OCI-LY7 (cell line): ENCODE measurements at regions not wholly inside any gene's neighbourhood (a gene's known extent, or its start where the extent isn't known, plus 50 kb on each side); places are given as distances from the start of the nearest gene placed in this dataset.
"Not testable (repeated sequence)": the region's sequence is repeated elsewhere in the genome, so short reads cannot be mapped to it uniquely, and the experiment has no call there.

ENCODE experiments used
- BruUV-seq: library from RNA; stranded (reverse); fragments of 400-500 nt; replicated peaks from 2 replicates; lab custom pipeline; 2021; lab: Mats Ljungman, UMichigan
- CTCF ChIA-PET: fragments of 300-600 bp; sonication (Branson Sonifier 250); formaldehyde crosslinking; loops from one replicate; lab custom pipeline; 2022; ENCODE audit warnings: antibody characterized with exemption; ENCODE audit not compliant: unreplicated experiment; lab: Charles Lee
- POLR2A ChIA-PET: fragments of 300-600 bp; sonication (Branson Sonifier 250); formaldehyde crosslinking; loops from one replicate; lab custom pipeline; 2022; ENCODE audit warnings: antibody characterized with exemption; lab: Charles Lee
- DNase-seq: peaks from one replicate; pipeline ENCODE4 v3.0.0-alpha.2; 2015; ENCODE audit warnings: low spot score
- H2AFZ ChIP-seq: fragments of 200-600 bp; sonication (generic), shearing (Covaris generic); 2 replicates; pipeline ENCODE4 v1.6.1; 2014; ENCODE audit warnings: mild to moderate bottlenecking, antibody characterized with exemption, low read length, moderate library complexity
- H3K27ac ChIP-seq: fragments of 200-600 bp; sonication (generic); 2 replicates; pipeline ENCODE4 v1.5.1; 2014; ENCODE audit warnings: mixed run types, low read depth, mild to moderate bottlenecking, moderate library complexity, low read length, inconsistent platforms; ENCODE audit not compliant: poor library complexity, severe bottlenecking
- H3K36me3 ChIP-seq: fragments of 200-600 bp; sonication (generic); 2 replicates; pipeline ENCODE4 v1.6.1; 2014; ENCODE audit warnings: mild to moderate bottlenecking, antibody characterized with exemption, low read length, moderate library complexity, mixed read lengths; ENCODE audit not compliant: insufficient read depth
- H3K4me1 ChIP-seq: fragments of 200-600 bp; sonication (generic); 2 replicates; pipeline ENCODE4 v1.5.1; 2014; ENCODE audit warnings: mild to moderate bottlenecking, low read length; ENCODE audit not compliant: insufficient read depth, poor library complexity, severe bottlenecking
- H3K4me2 ChIP-seq: fragments of 200-600 bp; sonication (generic); 2 replicates; pipeline ENCODE4 v1.6.1; 2014; ENCODE audit warnings: mild to moderate bottlenecking, low read length
- H3K4me3 ChIP-seq: fragments of 200-600 bp; sonication (generic); 2 replicates; pipeline ENCODE4 v1.5.1; 2014; ENCODE audit warnings: mild to moderate bottlenecking, low read depth, low read length; ENCODE audit not compliant: poor library complexity, severe bottlenecking
- H3K79me2 ChIP-seq: fragments of 200-600 bp; sonication (generic); 2 replicates; pipeline ENCODE4 v1.6.1; 2016; ENCODE audit warnings: low read depth, mild to moderate bottlenecking, low read length, moderate library complexity, mixed read lengths; ENCODE audit not compliant: insufficient read depth
- H3K9me2 ChIP-seq: fragments of 200-600 bp; sonication (generic); 2 replicates; pipeline ENCODE4 v1.6.1; 2016; ENCODE audit warnings: mild to moderate bottlenecking, low read length, mixed read lengths; ENCODE audit not compliant: insufficient read depth
- H3K9me3 ChIP-seq: fragments of 200-600 bp; sonication (generic); 2 replicates; pipeline ENCODE4 v1.6.1; 2014; ENCODE audit warnings: mild to moderate bottlenecking, mixed run types, low read length, mixed read lengths
- H4K20me1 ChIP-seq: fragments of 200-600 bp; sonication (generic); 2 replicates; pipeline ENCODE4 v1.6.1; 2014; ENCODE audit warnings: mild to moderate bottlenecking, antibody characterized with exemption, low read length, moderate library complexity, mixed read lengths; ENCODE audit not compliant: insufficient read depth
- EZH2phosphoT487 ChIP-seq: fragments of 200-600 bp; sonication (generic); IDR thresholded peaks from 2 replicates; pipeline ENCODE4 v1.6.1; 2018; ENCODE audit warnings: low read depth, borderline replicate concordance, mild to moderate bottlenecking, mixed run types, antibody characterized with exemption, low read length, moderate library complexity, mixed read lengths
- intact Hi-C: fragments of 100-400 bp; cut with micrococcal nuclease; formaldehyde crosslinking; loops from one replicate; pipeline ENCODE4 v1.10.0; 2022; ENCODE audit not compliant: unreplicated experiment
- TF ChIP-seq, protein P1 (sequence below): fragments of 200-600 bp; sonication (generic); conservative IDR thresholded peaks from 2 replicates; pipeline ENCODE4 v1.5.1; 2014; ENCODE audit warnings: mild to moderate bottlenecking, antibody characterized with exemption, low read length, moderate library complexity, mixed read lengths

DNA sequence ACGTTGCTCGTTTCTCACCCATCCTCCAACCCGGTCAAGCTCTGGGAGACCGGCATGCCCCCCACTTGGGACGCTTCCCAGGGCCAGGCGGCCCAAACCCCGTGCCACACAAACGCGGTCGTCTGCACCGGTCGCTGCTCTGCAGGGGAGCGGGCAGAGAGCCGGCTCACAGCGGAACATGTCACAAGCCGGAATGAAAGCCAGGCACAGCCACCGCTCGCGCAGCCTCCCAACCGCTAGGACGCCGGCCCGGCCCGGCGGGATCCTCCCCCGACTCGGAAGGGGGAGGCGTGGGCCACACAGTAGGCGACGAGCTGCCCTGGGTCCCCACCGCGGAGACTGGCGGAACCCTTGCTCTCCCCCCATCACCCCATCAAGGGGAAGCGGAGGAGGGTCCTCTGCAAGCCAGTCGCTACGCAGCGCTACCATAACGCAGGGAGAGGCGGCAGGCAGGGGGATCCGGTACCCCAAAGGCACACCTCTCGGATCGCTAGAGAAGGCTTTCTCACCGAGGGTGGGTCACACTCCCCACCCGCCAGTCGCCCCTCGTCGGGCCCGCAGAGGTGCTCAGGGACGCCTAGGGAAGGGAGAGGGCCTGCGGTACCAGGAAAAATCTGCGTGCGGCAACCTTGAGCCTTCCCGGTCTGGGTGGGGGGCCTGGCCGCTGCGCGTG lies 768.4 kb upstream of the DEFB115 start:
- ChIA-PET POLR2A (no interaction called here), CTCF (no interaction called here)
- H4K20me1 ChIP-seq, result no peaks in the 10 kb centered on the region
- H3K36me3 ChIP-seq, result no peaks in the 10 kb centered on the region
- BruUV-seq, result no TSS peak
- H2AFZ ChIP-seq, result no peak overlapping the region
- no peak for DNase-seq
- H3K4me2 ChIP-seq, result no peak overlapping the region
- no peak for TF ChIP-seq EZH2phosphoT487
- H3K4me1 ChIP-seq, result no peaks in the 10 kb centered on the region
- H3K9me2 ChIP-seq, result no peaks in the 10 kb centered on the region
- no peak overlapping the region for H3K27ac ChIP-seq
- H3K4me3 ChIP-seq, result no peak overlapping the region
- no peaks in the 10 kb centered on the region for H3K9me3 ChIP-seq
- no peaks in the 10 kb centered on the region for H3K79me2 ChIP-seq
- intact Hi-C loops, result no loop called here

DNA sequence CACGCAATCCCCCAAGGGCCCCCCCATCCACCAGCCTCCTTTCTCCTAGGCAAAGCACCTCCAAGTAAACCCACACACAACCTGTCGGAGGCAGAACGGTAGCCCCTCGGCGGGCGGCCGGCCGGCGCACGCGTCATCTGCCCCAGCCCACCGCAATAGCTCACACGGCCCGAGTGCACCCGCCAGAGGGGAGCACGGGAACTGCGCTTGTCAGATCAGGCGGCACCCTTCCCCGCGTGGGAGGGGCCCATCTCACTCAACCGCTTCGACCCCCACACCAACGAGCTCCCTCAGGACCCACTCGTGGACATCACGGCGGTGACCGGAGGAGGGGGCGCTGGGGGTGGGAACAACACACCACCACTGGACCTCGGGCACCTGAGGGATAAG lies 767.9 kb upstream of the DEFB115 start:
- intact Hi-C loops, result no loop called here
- Histone ChIP-seq H2AFZ (no peak overlapping the region), H3K4me1 (no peaks in the 10 kb centered on the region), H3K4me2 (no peak overlapping the region), H4K20me1 (no peaks in the 10 kb centered on the region), H3K27ac (no peak overlapping the region), H3K4me3 (no peak overlapping the region), H3K36me3 (no peaks in the 10 kb centered on the region), H3K9me2 (no peaks in the 10 kb centered on the region), H3K9me3 (no peaks in the 10 kb centered on the region), H3K79me2 (no peaks in the 10 kb centered on the region)
- TF ChIP-seq, protein P1, sequence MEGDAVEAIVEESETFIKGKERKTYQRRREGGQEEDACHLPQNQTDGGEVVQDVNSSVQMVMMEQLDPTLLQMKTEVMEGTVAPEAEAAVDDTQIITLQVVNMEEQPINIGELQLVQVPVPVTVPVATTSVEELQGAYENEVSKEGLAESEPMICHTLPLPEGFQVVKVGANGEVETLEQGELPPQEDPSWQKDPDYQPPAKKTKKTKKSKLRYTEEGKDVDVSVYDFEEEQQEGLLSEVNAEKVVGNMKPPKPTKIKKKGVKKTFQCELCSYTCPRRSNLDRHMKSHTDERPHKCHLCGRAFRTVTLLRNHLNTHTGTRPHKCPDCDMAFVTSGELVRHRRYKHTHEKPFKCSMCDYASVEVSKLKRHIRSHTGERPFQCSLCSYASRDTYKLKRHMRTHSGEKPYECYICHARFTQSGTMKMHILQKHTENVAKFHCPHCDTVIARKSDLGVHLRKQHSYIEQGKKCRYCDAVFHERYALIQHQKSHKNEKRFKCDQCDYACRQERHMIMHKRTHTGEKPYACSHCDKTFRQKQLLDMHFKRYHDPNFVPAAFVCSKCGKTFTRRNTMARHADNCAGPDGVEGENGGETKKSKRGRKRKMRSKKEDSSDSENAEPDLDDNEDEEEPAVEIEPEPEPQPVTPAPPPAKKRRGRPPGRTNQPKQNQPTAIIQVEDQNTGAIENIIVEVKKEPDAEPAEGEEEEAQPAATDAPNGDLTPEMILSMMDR, result no peak
- TF ChIP-seq EZH2phosphoT487, result no peak
- CTCF ChIA-PET, result no interaction called here
- POLR2A ChIA-PET, result no interaction called here
- BruUV-seq, result no TSS peak
- DNase-seq, result no peak

DNA sequence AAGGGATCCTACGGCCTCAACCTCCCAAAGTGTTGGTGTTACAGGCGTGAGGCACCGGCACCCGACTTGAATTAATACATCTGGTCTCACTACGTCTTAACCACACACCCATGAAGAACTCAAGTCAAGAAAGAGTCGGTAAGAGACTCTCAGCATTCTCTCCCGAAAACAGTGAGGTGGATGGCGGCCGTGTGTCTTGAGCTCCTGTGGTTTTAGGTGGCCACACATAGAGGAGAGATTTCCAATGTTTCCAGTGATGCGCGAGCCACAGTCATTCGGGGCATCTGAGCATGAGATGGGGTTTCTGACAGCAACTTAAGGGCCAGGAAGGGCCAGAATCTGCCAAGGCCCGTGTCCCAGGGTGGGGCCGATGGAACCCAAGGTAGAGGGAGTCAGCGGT lies 766.4 kb upstream of the DEFB115 start:
- no peak overlapping the region for H3K27ac ChIP-seq
- no peak overlapping the region for H3K4me3 ChIP-seq
- no peak for DNase-seq
- H3K36me3 ChIP-seq, result no peaks in the 10 kb centered on the region
- no peaks in the 10 kb centered on the region for H3K9me2 ChIP-seq
- H2AFZ ChIP-seq, result no peak overlapping the region
- POLR2A ChIA-PET, result no interaction called here
- no peak overlapping the region for H3K4me2 ChIP-seq
- H3K4me1 ChIP-seq, result no peaks in the 10 kb centered on the region
- CTCF ChIA-PET, result interaction anchor here (0.7 kb wide), 1 partner anchor 372 kb away, joined by 3 read pairs; no protein-coding TSS in a partner anchor
- no peaks in the 10 kb centered on the region for H3K79me2 ChIP-seq
- intact Hi-C loops, result no loop called here
- BruUV-seq, result no TSS peak
- H4K20me1 ChIP-seq, result no peaks in the 10 kb centered on the region
- TF ChIP-seq EZH2phosphoT487, result no peak
- TF ChIP-seq, protein P1, result no peak
- H3K9me3 ChIP-seq, result no peaks in the 10 kb centered on the region

DNA sequence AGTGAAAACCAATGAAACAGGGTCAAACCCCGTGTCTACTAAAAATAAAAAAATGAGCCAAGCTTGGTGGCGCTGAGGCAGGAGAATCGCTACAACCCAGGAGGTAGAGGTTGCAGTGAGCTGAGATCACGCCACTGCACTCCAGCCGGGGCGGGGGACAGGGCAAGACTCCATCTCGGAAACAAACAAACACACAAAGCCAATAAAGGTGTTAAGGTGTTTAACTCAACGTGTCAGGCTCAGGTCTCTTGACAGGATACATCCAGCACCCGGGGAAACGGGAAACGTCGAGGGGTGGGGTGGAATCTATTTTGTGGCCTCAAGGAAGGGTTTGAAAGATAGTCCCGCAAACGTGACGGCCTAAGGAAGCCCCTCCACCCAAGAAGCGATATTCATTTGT lies 760.8 kb upstream of the DEFB115 start:
- H4K20me1 ChIP-seq, intact Hi-C loops, BruUV-seq, H3K4me2 ChIP-seq, CTCF ChIA-PET, DNase-seq, POLR2A ChIA-PET, H2AFZ ChIP-seq, H3K79me2 ChIP-seq, H3K36me3 ChIP-seq, H3K9me3 ChIP-seq, H3K4me3 ChIP-seq, H3K4me1 ChIP-seq, H3K9me2 ChIP-seq, H3K27ac ChIP-seq: not testable (repeated sequence)

DNA sequence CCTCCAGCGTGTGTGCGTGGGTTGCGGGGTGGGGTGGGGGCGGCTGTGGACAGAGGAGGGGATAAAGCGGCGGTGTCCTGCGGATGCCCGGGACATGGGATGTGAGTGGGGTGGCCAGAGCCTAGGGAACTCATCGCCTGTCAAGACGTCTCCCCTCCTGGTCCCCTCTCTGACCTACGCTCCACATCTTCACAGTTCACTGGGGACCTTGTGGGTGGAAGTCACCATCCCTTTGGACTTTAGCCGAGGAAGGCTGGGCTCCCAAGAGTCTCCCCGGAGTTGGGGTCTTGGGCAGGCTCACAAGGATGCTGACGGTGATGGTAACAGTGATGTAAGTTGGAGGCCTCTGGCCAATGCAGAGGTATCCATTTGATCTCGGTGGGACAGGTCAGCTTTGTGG lies 760.3 kb upstream of the DEFB115 start:
- H3K79me2 ChIP-seq, DNase-seq, BruUV-seq, intact Hi-C loops, H3K36me3 ChIP-seq, H2AFZ ChIP-seq, POLR2A ChIA-PET, H3K9me2 ChIP-seq, H3K4me1 ChIP-seq, CTCF ChIA-PET, H3K4me2 ChIP-seq, H4K20me1 ChIP-seq, H3K27ac ChIP-seq, H3K9me3 ChIP-seq, H3K4me3 ChIP-seq: not testable (repeated sequence)
